ENCODE measurements at regions not wholly inside any gene's neighbourhood (a gene's known extent, or its start where the extent isn't known, plus 50 kb on each side); places are given as distances from the start of the nearest gene placed in this dataset.

GRCh38 chrX:113759422-113759821 lies 824.5 kb upstream of the HTR2C start:
- no peak for DNase-seq (ENCODE audit: low read depth in 1 of 2, low spot score in 1 of 2)
- Histone ChIP-seq H3K4me3 (replicated peaks; ENCODE audit: insufficient read depth, low read length) (no peak overlapping the region), H3K27me3 (ENCODE audit: insufficient read depth, poor library complexity, severe bottlenecking) (no peaks in the 10 kb centered on the region), H3K27ac (replicated peaks) (no peak overlapping the region)
- TF ChIP-seq GABPA (IDR thresholded peaks at IDR 0.05; ENCODE audit: low read depth) (no peak), POLR2AphosphoS5 (IDR thresholded peaks at IDR 0.05; ENCODE audit: low read depth) (no peak), SPI1 (IDR thresholded peaks at IDR 0.05; ENCODE audit: borderline replicate concordance, low read depth) (no peak)

DNA sequence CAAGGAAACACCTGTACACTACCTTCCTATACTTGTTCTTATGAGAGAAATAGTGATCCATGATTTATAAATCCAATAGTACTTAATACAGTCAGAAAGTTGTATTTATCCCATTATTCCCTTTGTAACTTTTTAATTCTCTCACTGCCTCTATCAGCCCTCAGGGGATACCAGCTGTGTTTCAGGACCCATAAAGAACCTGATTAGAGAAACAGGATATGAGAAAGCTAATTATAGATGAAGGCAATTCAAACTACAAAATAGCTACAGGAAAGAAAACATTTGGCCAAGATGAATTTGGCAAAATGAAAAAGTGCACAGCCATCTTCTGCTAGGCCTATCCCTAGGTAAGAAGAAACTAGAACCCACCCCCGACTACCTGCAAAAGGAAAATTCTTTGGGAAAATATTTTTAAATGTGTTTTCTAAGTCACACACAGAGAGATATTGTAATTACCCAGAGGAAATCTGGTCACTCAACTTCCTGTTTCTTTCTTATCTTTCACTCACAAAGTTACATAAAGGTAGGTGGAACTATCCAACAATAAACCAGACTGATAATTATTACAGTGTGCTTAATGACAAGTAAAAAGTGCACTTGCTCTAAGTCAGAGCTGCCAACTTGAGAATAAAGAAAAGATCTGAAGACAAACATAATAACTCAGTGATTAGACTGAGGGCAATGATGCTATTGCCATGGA lies 836.5 kb upstream of the HTR2C start:
- Histone ChIP-seq H3K27ac (replicated peaks) (no peak overlapping the region), H3K4me3 (replicated peaks; ENCODE audit: insufficient read depth, low read length) (no peak overlapping the region), H3K27me3 (ENCODE audit: insufficient read depth, poor library complexity, severe bottlenecking) (no peaks in the 10 kb centered on the region)
- TF ChIP-seq CTCF (IDR thresholded peaks at IDR 0.05; ENCODE audit: insufficient read depth, low read length) (no peak), SPI1 (IDR thresholded peaks at IDR 0.05; ENCODE audit: borderline replicate concordance, low read depth) (no peak), POLR2AphosphoS5 (IDR thresholded peaks at IDR 0.05; ENCODE audit: low read depth) (no peak), REST (IDR thresholded peaks at IDR 0.05; ENCODE audit: insufficient replicate concordance, low read depth) (no peak), GABPA (IDR thresholded peaks at IDR 0.05; ENCODE audit: low read depth) (no peak)
- DNase-seq (ENCODE audit: low read depth in 1 of 2, low spot score in 1 of 2), result no peak

DNA sequence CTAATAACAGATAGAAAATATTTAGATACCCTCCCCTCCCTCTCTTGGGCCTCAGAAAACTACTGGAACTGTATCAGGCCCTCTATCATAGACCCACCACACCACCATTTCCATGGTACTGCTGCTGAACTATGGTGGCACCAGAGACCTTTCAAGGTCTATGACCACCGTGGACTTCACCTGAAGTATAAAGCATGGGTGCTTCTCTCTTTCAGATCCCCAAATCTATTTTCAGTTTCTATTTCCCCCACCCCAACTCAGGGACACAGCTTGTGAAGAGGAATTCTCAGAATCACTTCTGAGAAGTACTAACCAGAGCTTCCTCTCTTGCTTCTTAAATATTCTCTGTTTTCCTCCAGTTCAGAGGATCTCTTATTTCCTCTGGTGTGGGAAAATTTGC lies 840.8 kb upstream of the HTR2C start:
- TF ChIP-seq REST (IDR thresholded peaks at IDR 0.05; ENCODE audit: insufficient replicate concordance, low read depth) (no peak), CTCF (IDR thresholded peaks at IDR 0.05; ENCODE audit: insufficient read depth, low read length) (no peak), GABPA (IDR thresholded peaks at IDR 0.05; ENCODE audit: low read depth) (no peak), POLR2AphosphoS5 (IDR thresholded peaks at IDR 0.05; ENCODE audit: low read depth) (no peak), SPI1 (IDR thresholded peaks at IDR 0.05; ENCODE audit: borderline replicate concordance, low read depth) (no peak)
- no peaks in the 10 kb centered on the region for H3K27me3 ChIP-seq (ENCODE audit: insufficient read depth, poor library complexity, severe bottlenecking)
- H3K4me3 ChIP-seq (replicated peaks; ENCODE audit: insufficient read depth, low read length), result no peak overlapping the region
- DNase-seq (ENCODE audit: low read depth in 1 of 2, low spot score in 1 of 2), result no peak
- H3K27ac ChIP-seq (replicated peaks), result no peak overlapping the region

GRCh38 chrX:113741744-113742143 lies 842.1 kb upstream of the HTR2C start:
- no peak for TF ChIP-seq REST (IDR thresholded peaks at IDR 0.05; ENCODE audit: insufficient replicate concordance, low read depth)
- no peak for TF ChIP-seq GABPA (IDR thresholded peaks at IDR 0.05; ENCODE audit: low read depth)
- TF ChIP-seq CTCF (IDR thresholded peaks at IDR 0.05; ENCODE audit: insufficient read depth, low read length), result no peak
- no peak for TF ChIP-seq POLR2AphosphoS5 (IDR thresholded peaks at IDR 0.05; ENCODE audit: low read depth)
- TF ChIP-seq SPI1 (IDR thresholded peaks at IDR 0.05; ENCODE audit: borderline replicate concordance, low read depth), result no peak
- no peak overlapping the region for H3K27ac ChIP-seq (replicated peaks)
- H3K4me3 ChIP-seq (replicated peaks; ENCODE audit: insufficient read depth, low read length), result no peak overlapping the region
- DNase-seq (ENCODE audit: low read depth in 1 of 2, low spot score in 1 of 2), result no peak
- no peaks in the 10 kb centered on the region for H3K27me3 ChIP-seq (ENCODE audit: insufficient read depth, poor library complexity, severe bottlenecking)
